Spleen (tissue), 11 donors: ENCODE measurements at regions not wholly inside any gene's neighbourhood (a gene's known extent, or its start where the extent isn't known, plus 50 kb on each side); places are given as distances from the start of the nearest gene placed in this dataset.

Experiments
- DNase-seq: peaks from one replicate; pipeline ENCODE4 v3.0.0-alpha.2; 2020
- H3K27ac ChIP-seq, 8 donors: fragments of 200-600 bp; sonication (generic) in 7 of 8; 1 replicate in 4 of 8; 2 replicates in 4 of 8; pipeline versions ENCODE4 v1.5.0 to v1.8.0; 2016 to 2021; ENCODE audit warnings: inconsistent platforms in 4 of 8, mild to moderate bottlenecking in 4 of 8, moderate library complexity in 1 of 8
- H3K27me3 ChIP-seq, 7 donors: fragments of 200-600 bp; sonication (generic) in 6 of 7; replicated peaks in 1 of 7; 1 replicate in 4 of 7; 2 replicates in 3 of 7; pipeline versions ENCODE4 v1.5.0 to v1.8.0; 2016 to 2021; ENCODE audit warnings: inconsistent platforms in 3 of 7, mild to moderate bottlenecking in 1 of 7
- H3K36me3 ChIP-seq, 6 donors: fragments of 200-600 bp; sonication (generic) in 5 of 6; 1 replicate in 4 of 6; 2 replicates in 2 of 6; pipeline versions ENCODE4 v1.5.0 to v1.8.0; 2016 to 2021; ENCODE audit warnings: inconsistent platforms in 2 of 6
- H3K4me1 ChIP-seq, 6 donors: fragments of 200-600 bp; sonication (generic) in 5 of 6; 1 replicate in 3 of 6; 2 replicates in 3 of 6; pipeline versions ENCODE4 v1.5.0 to v1.8.0; 2016 to 2021; ENCODE audit warnings: inconsistent platforms in 3 of 6
- H3K4me3 ChIP-seq, 8 donors: fragments of 200-600 bp; sonication (generic) in 7 of 8; 1 replicate in 4 of 8; 2 replicates in 4 of 8; pipeline versions ENCODE4 v1.5.0 to v1.8.0; 2016 to 2021; ENCODE audit warnings: inconsistent platforms in 4 of 8, mild to moderate bottlenecking in 4 of 8, moderate library complexity in 2 of 8
- H3K9me3 ChIP-seq, 8 donors: fragments of 200-600 bp; sonication (generic) in 7 of 8; 1 replicate in 4 of 8; 2 replicates in 4 of 8; pipeline versions ENCODE4 v1.5.0 to v1.8.0; 2016 to 2021; ENCODE audit warnings: inconsistent platforms in 4 of 8
- POLR2A ChIP-seq, 3 donors: fragments of 450-650 bp; IDR thresholded peaks; one replicate each; pipeline ENCODE4 v1.5.1; 2017; ENCODE audit warnings: antibody characterized with exemption in 3 of 3, mild to moderate bottlenecking in 1 of 3
- POLR2AphosphoS5 ChIP-seq, 3 donors: sonication (generic); formaldehyde crosslinking; IDR thresholded peaks; one replicate each; pipeline ENCODE4 v1.5.1; 2017; ENCODE audit warnings: antibody characterized with exemption in 3 of 3
- WGBS, 5 donors: extraction: QIAGEN DNeasy Blood & Tissue Kit in 3 of 5; methylation state at CpG; one replicate each; pipeline versions ENCODE4 v1.1.5 to v1.1.7; 2013 to 2018; 5-methylcytosine and 5-hydroxymethylcytosine counted together
- intact Hi-C: fragments of 100-400 bp; cut with DNase I; formaldehyde crosslinking; loops from one replicate; pipeline ENCODE4 v1.15.0; 2023; ENCODE audit warnings: low total_unique reads
- TF ChIP-seq, protein P1 (sequence below), 11 experiments: fragments of 200-600 bp in 7 of 11; fragments of 450-650 bp in 4 of 11; sonication (generic) in 4 of 11; IDR thresholded peaks in 8 of 11; conservative IDR thresholded peaks in 3 of 11; 1 replicate in 7 of 11; 2 replicates in 4 of 11; pipeline versions ENCODE4 v1.4.0 to v1.8.0; 2016 to 2021; ENCODE audit warnings: antibody characterized with exemption in 11 of 11, inconsistent platforms in 4 of 11, mild to moderate bottlenecking in 1 of 11
- donor health status: healthy with polysubstance abuse.
- donor health status: DM: no; HTN: no; CAD: no; lungs with moderate emphysema.
- donor health status: DM: no; HTN: no; CAD: no.
- donor health status: Bipolar disorder and iron deficiency.
- donor health status: healthy.
- donor health status: DM: no; HTN: no; CAD: no.
- donor health status: DM: yes; HTN: yes; CAD: no.

DNA sequence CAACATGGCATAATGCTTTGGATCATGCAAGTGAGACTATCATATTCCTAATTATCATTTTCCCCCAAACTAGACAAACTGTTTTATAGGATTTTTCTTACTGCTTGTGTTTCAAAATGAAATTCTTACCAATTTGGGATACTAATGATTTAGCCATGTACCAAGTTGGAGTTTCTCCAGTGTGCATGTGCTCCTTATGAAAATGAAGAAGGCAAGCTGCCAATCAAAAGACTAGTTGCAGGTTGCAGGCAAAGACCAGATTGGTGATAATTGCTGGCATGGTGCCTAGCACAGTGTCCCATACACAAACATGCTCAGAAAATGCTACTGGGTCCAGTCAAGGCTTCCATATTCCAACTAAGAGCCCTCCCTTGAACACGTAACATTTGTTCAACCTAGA is 771.8 kb upstream of the FANCL start:
- intact Hi-C loops: no loop called here
- no peaks in the 10 kb centered on the region for H3K4me1 ChIP-seq
- no peaks in the 10 kb centered on the region for H3K36me3 ChIP-seq
- no peak for DNase-seq
- no peak overlapping the region for H3K27ac ChIP-seq
- no peaks in the 10 kb centered on the region for H3K27me3 ChIP-seq
- peaks cover 0 to 7% (median 0%) of the 10 kb centered on the region in 8 donors for H3K9me3 ChIP-seq
- no peak overlapping the region for H3K4me3 ChIP-seq
- TF ChIP-seq POLR2A (IDR thresholded peaks at IDR 0.05) (no peak), POLR2AphosphoS5 (IDR thresholded peaks at IDR 0.05) (no peak)
- TF ChIP-seq, protein P1, sequence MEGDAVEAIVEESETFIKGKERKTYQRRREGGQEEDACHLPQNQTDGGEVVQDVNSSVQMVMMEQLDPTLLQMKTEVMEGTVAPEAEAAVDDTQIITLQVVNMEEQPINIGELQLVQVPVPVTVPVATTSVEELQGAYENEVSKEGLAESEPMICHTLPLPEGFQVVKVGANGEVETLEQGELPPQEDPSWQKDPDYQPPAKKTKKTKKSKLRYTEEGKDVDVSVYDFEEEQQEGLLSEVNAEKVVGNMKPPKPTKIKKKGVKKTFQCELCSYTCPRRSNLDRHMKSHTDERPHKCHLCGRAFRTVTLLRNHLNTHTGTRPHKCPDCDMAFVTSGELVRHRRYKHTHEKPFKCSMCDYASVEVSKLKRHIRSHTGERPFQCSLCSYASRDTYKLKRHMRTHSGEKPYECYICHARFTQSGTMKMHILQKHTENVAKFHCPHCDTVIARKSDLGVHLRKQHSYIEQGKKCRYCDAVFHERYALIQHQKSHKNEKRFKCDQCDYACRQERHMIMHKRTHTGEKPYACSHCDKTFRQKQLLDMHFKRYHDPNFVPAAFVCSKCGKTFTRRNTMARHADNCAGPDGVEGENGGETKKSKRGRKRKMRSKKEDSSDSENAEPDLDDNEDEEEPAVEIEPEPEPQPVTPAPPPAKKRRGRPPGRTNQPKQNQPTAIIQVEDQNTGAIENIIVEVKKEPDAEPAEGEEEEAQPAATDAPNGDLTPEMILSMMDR (IDR thresholded peaks at IDR 0.05 in 8 of 11, conservative IDR thresholded peaks at IDR 0.05 in 3 of 11): no peak
- WGBS, 5 donors: 88 to 100% (median 97%) methylated on average over 1 of the region's 1 CpG

DNA sequence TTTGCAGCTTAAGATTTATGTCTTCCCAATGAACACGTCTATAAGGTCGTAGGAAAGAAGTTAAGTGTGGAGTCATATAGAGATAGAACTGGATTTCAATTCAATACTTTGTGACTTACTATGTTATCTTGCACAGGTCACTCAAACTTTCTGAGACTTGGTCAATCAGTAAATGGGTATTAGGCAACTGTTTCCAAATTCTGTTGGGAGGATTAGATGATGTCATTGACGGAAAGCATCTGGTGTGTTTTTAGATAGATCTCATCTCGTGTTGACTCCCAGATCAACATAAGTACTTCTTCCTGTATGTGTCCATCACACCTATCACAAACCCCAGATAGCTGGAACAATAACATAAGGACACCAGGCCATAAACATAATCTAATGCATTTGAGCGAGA is 771.1 kb upstream of the FANCL start:
- H3K4me1 ChIP-seq: no peaks in the 10 kb centered on the region
- 67 to 86% (median 74%) methylated on average over 5 of the region's 5 CpGs for WGBS, 5 donors
- no peak overlapping the region for H3K27ac ChIP-seq
- peaks cover 0 to 7% (median 0%) of the 10 kb centered on the region in 8 donors for H3K9me3 ChIP-seq
- H3K36me3 ChIP-seq: no peaks in the 10 kb centered on the region
- intact Hi-C loops: no loop called here
- no peak for DNase-seq
- TF ChIP-seq POLR2AphosphoS5 (IDR thresholded peaks at IDR 0.05): no peak
- TF ChIP-seq POLR2A (IDR thresholded peaks at IDR 0.05): no peak
- TF ChIP-seq, protein P1 (IDR thresholded peaks at IDR 0.05 in 8 of 11, conservative IDR thresholded peaks at IDR 0.05 in 3 of 11): no peak
- H3K27me3 ChIP-seq: no peaks in the 10 kb centered on the region
- no peak overlapping the region for H3K4me3 ChIP-seq

DNA sequence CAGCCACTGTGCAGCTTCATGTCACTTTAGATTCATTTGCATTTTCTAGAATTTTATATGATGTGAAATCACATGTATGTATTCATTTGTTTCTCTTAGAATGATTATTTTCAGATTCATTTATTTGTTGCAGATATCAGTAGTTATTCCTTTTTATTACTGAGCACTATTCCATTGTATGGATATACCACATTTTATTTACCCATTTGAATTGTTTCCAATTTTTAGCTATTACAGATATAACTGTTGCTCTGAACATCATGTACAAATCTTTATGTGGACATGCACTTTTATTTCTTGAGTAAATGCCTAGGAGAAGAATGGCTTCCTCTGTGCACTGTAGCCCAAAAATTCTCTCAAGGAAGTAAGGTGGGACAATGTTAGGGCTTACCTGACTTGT is 767.8 kb upstream of the FANCL start:
- H3K27me3 ChIP-seq: no peaks in the 10 kb centered on the region
- H3K9me3 ChIP-seq: no peaks in the 10 kb centered on the region
- no peaks in the 10 kb centered on the region for H3K36me3 ChIP-seq
- no peak overlapping the region for H3K27ac ChIP-seq
- TF ChIP-seq, protein P1 (IDR thresholded peaks at IDR 0.05 in 8 of 11, conservative IDR thresholded peaks at IDR 0.05 in 3 of 11): no peak
- TF ChIP-seq POLR2AphosphoS5 (IDR thresholded peaks at IDR 0.05) (no peak), POLR2A (IDR thresholded peaks at IDR 0.05) (no peak)
- no peak for DNase-seq
- intact Hi-C loops: no loop called here
- no peak overlapping the region for H3K4me3 ChIP-seq
- no peaks in the 10 kb centered on the region for H3K4me1 ChIP-seq

DNA sequence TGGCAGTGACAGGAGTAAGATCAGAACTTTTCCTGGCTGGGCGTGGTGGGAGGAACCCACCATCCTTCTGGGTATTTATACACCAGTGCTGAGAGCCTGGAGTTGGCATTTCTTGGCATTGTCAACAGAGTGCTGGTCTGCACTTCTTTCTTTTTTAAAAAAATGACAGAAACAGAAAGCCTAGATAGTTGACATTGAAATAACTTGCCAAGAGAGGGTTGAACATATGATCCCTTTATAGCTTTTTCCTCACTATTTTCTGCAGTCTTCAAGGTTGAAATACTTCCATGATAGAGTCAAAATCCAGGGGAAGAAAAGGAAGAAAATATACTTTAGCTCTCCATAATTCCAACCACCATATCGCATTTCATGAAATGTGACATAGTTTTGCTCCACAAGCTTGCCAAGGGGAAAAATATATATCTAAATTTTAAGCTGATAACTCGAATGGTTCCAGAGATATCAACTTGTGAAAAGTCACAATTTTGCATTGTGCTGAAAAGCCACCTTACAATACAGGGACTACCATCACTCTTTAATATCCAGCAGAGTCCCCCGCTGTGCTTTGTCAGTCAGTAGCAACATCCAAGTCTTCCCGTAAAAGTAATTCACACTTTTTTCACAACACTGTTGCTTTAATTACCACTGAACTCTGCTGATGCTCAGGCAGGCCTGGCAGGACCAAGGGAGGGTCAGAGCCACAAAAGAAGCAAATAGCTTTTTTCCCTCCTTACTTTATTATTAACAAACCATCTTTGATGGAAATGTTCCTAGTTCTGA is 764.9 kb upstream of the FANCL start:
- Histone ChIP-seq H3K36me3 (no peaks in the 10 kb centered on the region), H3K9me3 (no peaks in the 10 kb centered on the region), H3K4me1 (no peaks in the 10 kb centered on the region), H3K27me3 (no peaks in the 10 kb centered on the region), H3K27ac (no peak overlapping the region), H3K4me3 (no peak overlapping the region)
- 73 to 86% (median 81%) methylated on average over 5 of the region's 5 CpGs for WGBS, 5 donors
- TF ChIP-seq POLR2A (IDR thresholded peaks at IDR 0.05) (no peak), POLR2AphosphoS5 (IDR thresholded peaks at IDR 0.05) (no peak)
- TF ChIP-seq, protein P1 (IDR thresholded peaks at IDR 0.05 in 8 of 11, conservative IDR thresholded peaks at IDR 0.05 in 3 of 11): no peak
- no peak for DNase-seq
- intact Hi-C loops: no loop called here
